A549 (cell line): ENCODE measurements at regions not wholly inside any gene's neighbourhood (a gene's known extent, or its start where the extent isn't known, plus 50 kb on each side); places are given as distances from the start of the nearest gene placed in this dataset.

ENCODE experiments used
- ATAC-seq, 2 experiments: fragments of 200-7000 bp in 1 of 2; fragments of >200 bp in 1 of 2; cut with Nextera tagmentation in 1 of 2; cut with Tn5 transposase in 1 of 2; 3 replicates each; pipeline versions ENCODE4 v1.8.0 to v1.9.1; 2018 to 2020; ENCODE audit warnings: mild to moderate bottlenecking in 1 of 2, moderate library complexity in 1 of 2
- CTCF ChIA-PET: fragments of 300-600 bp; sonication (Branson Sonifier 250); formaldehyde crosslinking; extraction: SDS; loops from one replicate; lab custom pipeline; 2021; ENCODE audit warnings: antibody characterized with exemption, inconsistent platforms; lab: Yijun Ruan, JAX
- POLR2A ChIA-PET: fragments of 350-600 bp; formaldehyde crosslinking; extraction: SDS; loops from one replicate; lab custom pipeline; 2021; ENCODE audit warnings: antibody characterized with exemption, inconsistent platforms; lab: Yijun Ruan, JAX
- DNase-seq, 2 experiments: peaks; one replicate each; pipeline versions ENCODE4 v3.0.0 to v3.0.0-alpha.2; 2011 to 2016; ENCODE audit warnings: low read depth in 1 of 2, low spot score in 1 of 2
- FAIRE-seq: peaks from 2 replicates; lab custom pipeline; 2011; peaks lifted over from hg19 to GRCh38; lab: Jason Lieb, UNC
- H3K27ac ChIP-seq, 2 experiments: fragments of >200 bp; sonication (Bioruptor Twin); formaldehyde crosslinking; 3 replicates each; pipeline ENCODE4 v1.5.1; 2016 to 2017
- H3K4me1 ChIP-seq: fragments of >200 bp; sonication (Bioruptor Twin); formaldehyde crosslinking; 3 replicates; pipeline ENCODE4 v1.6.1; 2016
- H3K4me2 ChIP-seq: fragments of >200 bp; sonication (Bioruptor Twin); formaldehyde crosslinking; 3 replicates; pipeline ENCODE4 v1.6.1; 2016
- H3K4me3 ChIP-seq: fragments of >200 bp; sonication (Bioruptor Twin); formaldehyde crosslinking; 3 replicates; pipeline ENCODE4 v1.5.1; 2016
- H3K9me3 ChIP-seq: fragments of >200 bp; sonication (Bioruptor Twin); formaldehyde crosslinking; 3 replicates; pipeline ENCODE4 v1.6.1; 2016
- CBX2 ChIP-seq: fragments of 200-600 bp; sonication (generic); IDR thresholded peaks from 2 replicates; pipeline ENCODE4 v1.6.1; 2016; ENCODE audit warnings: low read depth, mild to moderate bottlenecking, borderline replicate concordance
- CEBPB ChIP-seq, 2 experiments: fragments of >200 bp in 1 of 2; sonication (Bioruptor Twin) in 1 of 2; formaldehyde crosslinking in 1 of 2; IDR thresholded peaks; 2 replicates each; pipeline ENCODE4 v1.6.1; 2012 to 2016
- CHD2 ChIP-seq: fragments of 150-350 bp; IDR thresholded peaks from 2 replicates; pipeline ENCODE4 v1.6.1; 2014; ENCODE audit warnings: low read length; ENCODE audit not compliant: partially characterized antibody
- E2F6 ChIP-seq: IDR thresholded peaks from 2 replicates; pipeline ENCODE4 v1.6.1; 2012; ENCODE audit warnings: low read depth, borderline replicate concordance
- EHMT2 ChIP-seq: fragments of 200-600 bp; sonication (generic); IDR thresholded peaks from 2 replicates; pipeline ENCODE4 v1.6.1; 2016; ENCODE audit warnings: antibody characterized with exemption, low read depth, mild to moderate bottlenecking, moderate library complexity
- EP300 ChIP-seq, 2 experiments: fragments of >200 bp; sonication (Bioruptor Twin); formaldehyde crosslinking; IDR thresholded peaks; 2 replicates in 1 of 2; 3 replicates in 1 of 2; pipeline ENCODE4 v1.6.1; 2016 to 2017
- GATA3 ChIP-seq: IDR thresholded peaks from 2 replicates; pipeline ENCODE4 v1.6.1; 2012; ENCODE audit warnings: borderline replicate concordance
- HDAC2 ChIP-seq: fragments of 200-600 bp; sonication (generic); IDR thresholded peaks from 2 replicates; pipeline ENCODE4 v1.6.1; 2016
- HES2 ChIP-seq: fragments of >200 bp; sonication (Bioruptor Twin); formaldehyde crosslinking; IDR thresholded peaks from 2 replicates; pipeline ENCODE4 v1.6.1; 2016
- HEYL ChIP-seq: fragments of 250-450 bp; sonication (Bioruptor Pico); IDR thresholded peaks from 2 replicates; pipeline ENCODE4 v1.8.0; 2021; ENCODE audit warnings: mild to moderate bottlenecking, moderate library complexity
- HMGXB4 ChIP-seq: fragments of 250-450 bp; sonication (Bioruptor Pico); IDR thresholded peaks from 2 replicates; pipeline ENCODE4 v1.5.0; 2021; ENCODE audit warnings: mild to moderate bottlenecking, moderate library complexity, borderline replicate concordance
- HOXA7 ChIP-seq: fragments of 250-450 bp; sonication (Bioruptor Pico); IDR thresholded peaks from 2 replicates; pipeline ENCODE4 v1.5.0; 2020; ENCODE audit warnings: mild to moderate bottlenecking, moderate library complexity
- KDM5A ChIP-seq: fragments of 200-600 bp; sonication (generic); IDR thresholded peaks from 2 replicates; pipeline ENCODE4 v1.6.1; 2016; ENCODE audit warnings: antibody characterized with exemption, mild to moderate bottlenecking
- NFE2L2 ChIP-seq: fragments of 150-350 bp; conservative IDR thresholded peaks from 2 replicates; pipeline ENCODE4 v1.6.1; 2014; ENCODE audit warnings: low read length
- NPAS2 ChIP-seq: fragments of 250-450 bp; sonication (Bioruptor Pico); IDR thresholded peaks from 2 replicates; pipeline ENCODE4 v1.8.0; 2022; ENCODE audit warnings: mild to moderate bottlenecking, moderate library complexity, borderline replicate concordance
- PHF8 ChIP-seq: fragments of 200-600 bp; sonication (generic); IDR thresholded peaks from 2 replicates; pipeline ENCODE4 v1.6.1; 2016; ENCODE audit warnings: low read depth, mild to moderate bottlenecking, antibody characterized with exemption, moderate library complexity, borderline replicate concordance
- SMC3 ChIP-seq: fragments of >200 bp; sonication (Bioruptor Twin); formaldehyde crosslinking; IDR thresholded peaks from 3 replicates; pipeline ENCODE4 v1.6.1; 2018; ENCODE audit warnings: inconsistent platforms
- ZFP36 ChIP-seq: fragments of 450-650 bp; IDR thresholded peaks from 2 replicates; pipeline ENCODE4 v1.6.1; 2014; ENCODE audit warnings: borderline replicate concordance; ENCODE audit not compliant: partially characterized antibody
- WGBS: methylation state at CpG from one replicate; pipeline ENCODE4 v1.1.6; 2017; ENCODE audit errors: missing lambda C conversion rate; 5-methylcytosine and 5-hydroxymethylcytosine counted together
- TF ChIP-seq, protein P1 (sequence below): fragments of 250-450 bp; sonication (Bioruptor Pico); IDR thresholded peaks from 2 replicates; pipeline ENCODE4 v1.5.0; 2020; ENCODE audit warnings: low read depth, mild to moderate bottlenecking, moderate library complexity
- TF ChIP-seq, protein P2 (sequence below): fragments of >200 bp; sonication (Bioruptor Twin); formaldehyde crosslinking; IDR thresholded peaks from 3 replicates; pipeline ENCODE4 v1.6.1; 2016
- TF ChIP-seq, protein P3 (sequence below): fragments of 150-350 bp; IDR thresholded peaks from 2 replicates; pipeline ENCODE4 v1.6.1; 2014; ENCODE audit warnings: low read depth, mild to moderate bottlenecking, low read length

GRCh38 chr5:179472641-179473040 lies 77.7 kb upstream of the RUFY1 start (continued):
- TF ChIP-seq HMGXB4 (CRISPR knock-in tag) = no peak
- no peak for TF ChIP-seq HES2
- TF ChIP-seq NPAS2 (CRISPR knock-in tag) = no peak
- TF ChIP-seq CEBPB (IDR thresholded peaks at IDR 0.05) = no peak
- TF ChIP-seq NFE2L2 = no peak
- TF ChIP-seq HOXA7 = no peak

GRCh38 chr5:179472174-179472573 lies 78.2 kb upstream of the RUFY1 start:
- H3K4me3 ChIP-seq = no peak overlapping the region
- no peak for FAIRE-seq
- no peaks in the 10 kb centered on the region for H3K4me1 ChIP-seq
- TF ChIP-seq HDAC2 (no peak), NFE2L2 (no peak), SMC3 (no peak), EP300 (IDR thresholded peaks at IDR 0.05) (no peak), PHF8 (no peak), CEBPB (IDR thresholded peaks at IDR 0.05) (no peak), EHMT2 (no peak), CBX2 (no peak), KDM5A (no peak), HEYL (CRISPR knock-in tag) (no peak), CHD2 (no peak)
- TF ChIP-seq, protein P1, sequence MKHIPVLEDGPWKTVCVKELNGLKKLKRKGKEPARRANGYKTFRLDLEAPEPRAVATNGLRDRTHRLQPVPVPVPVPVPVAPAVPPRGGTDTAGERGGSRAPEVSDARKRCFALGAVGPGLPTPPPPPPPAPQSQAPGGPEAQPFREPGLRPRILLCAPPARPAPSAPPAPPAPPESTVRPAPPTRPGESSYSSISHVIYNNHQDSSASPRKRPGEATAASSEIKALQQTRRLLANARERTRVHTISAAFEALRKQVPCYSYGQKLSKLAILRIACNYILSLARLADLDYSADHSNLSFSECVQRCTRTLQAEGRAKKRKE (CRISPR knock-in tag) = no peak
- TF ChIP-seq, protein P2, sequence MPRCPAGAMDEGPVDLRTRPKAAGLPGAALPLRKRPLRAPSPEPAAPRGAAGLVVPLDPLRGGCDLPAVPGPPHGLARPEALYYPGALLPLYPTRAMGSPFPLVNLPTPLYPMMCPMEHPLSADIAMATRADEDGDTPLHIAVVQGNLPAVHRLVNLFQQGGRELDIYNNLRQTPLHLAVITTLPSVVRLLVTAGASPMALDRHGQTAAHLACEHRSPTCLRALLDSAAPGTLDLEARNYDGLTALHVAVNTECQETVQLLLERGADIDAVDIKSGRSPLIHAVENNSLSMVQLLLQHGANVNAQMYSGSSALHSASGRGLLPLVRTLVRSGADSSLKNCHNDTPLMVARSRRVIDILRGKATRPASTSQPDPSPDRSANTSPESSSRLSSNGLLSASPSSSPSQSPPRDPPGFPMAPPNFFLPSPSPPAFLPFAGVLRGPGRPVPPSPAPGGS = no peak
- TF ChIP-seq, all 56 proteins: peak for 0
- CTCF ChIA-PET = interaction anchor here (1.4 kb wide), 1 partner anchor 21 kb away, joined by 3 read pairs; no protein-coding TSS in a partner anchor
- Histone ChIP-seq H3K4me2 (no peak overlapping the region), H3K27ac (no peak overlapping the region), H3K9me3 (no peaks in the 10 kb centered on the region; the same call in 1 of the 3 replicates)
- DNase-seq = no peak
- 19% methylated on average over 2 of the region's 4 CpGs for WGBS
- ATAC-seq = no peak
- POLR2A ChIA-PET = no interaction called here

GRCh38 chr5:179470201-179470600 lies 80.2 kb upstream of the RUFY1 start:
- CTCF ChIA-PET = no interaction called here
- Histone ChIP-seq H3K27ac (no peak overlapping the region), H3K4me1 (no peaks in the 10 kb centered on the region), H3K9me3 (no peaks in the 10 kb centered on the region; the same call in 2 of the 3 replicates), H3K4me3 (no peak overlapping the region)
- FAIRE-seq (no peak), DNase-seq (no peak)
- TF ChIP-seq CEBPB (IDR thresholded peaks at IDR 0.05) (no peak), GATA3 (no peak), CHD2 (no peak), HOXA7 (no peak), E2F6 (no peak), HEYL (CRISPR knock-in tag) (no peak), ZFP36 (no peak)
- TF ChIP-seq, protein P3, sequence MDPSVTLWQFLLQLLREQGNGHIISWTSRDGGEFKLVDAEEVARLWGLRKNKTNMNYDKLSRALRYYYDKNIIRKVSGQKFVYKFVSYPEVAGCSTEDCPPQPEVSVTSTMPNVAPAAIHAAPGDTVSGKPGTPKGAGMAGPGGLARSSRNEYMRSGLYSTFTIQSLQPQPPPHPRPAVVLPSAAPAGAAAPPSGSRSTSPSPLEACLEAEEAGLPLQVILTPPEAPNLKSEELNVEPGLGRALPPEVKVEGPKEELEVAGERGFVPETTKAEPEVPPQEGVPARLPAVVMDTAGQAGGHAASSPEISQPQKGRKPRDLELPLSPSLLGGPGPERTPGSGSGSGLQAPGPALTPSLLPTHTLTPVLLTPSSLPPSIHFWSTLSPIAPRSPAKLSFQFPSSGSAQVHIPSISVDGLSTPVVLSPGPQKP = no peak
- TF ChIP-seq, all 56 proteins: peak for 0
- ATAC-seq = no peak
- 42% methylated on average over 11 of the region's 11 CpGs for WGBS
- POLR2A ChIA-PET = no interaction called here
- no peak overlapping the region for H3K4me2 ChIP-seq
